CD4-positive, alpha-beta T cell treated with Interleukin-21 for 1 hour (primary cell): ENCODE measurements at regions not wholly inside any gene's neighbourhood (a gene's known extent, or its start where the extent isn't known, plus 50 kb on each side); places are given as distances from the start of the nearest gene placed in this dataset.

ENCODE experiments used
- DNase-seq: peaks from one replicate; pipeline ENCODE4 v3.0.0-alpha.2; 2020

GRCh38 chr4:176902710-176903323, 110.1 kb upstream of the VEGFC start:
- DNase-seq, result no peak

DNA sequence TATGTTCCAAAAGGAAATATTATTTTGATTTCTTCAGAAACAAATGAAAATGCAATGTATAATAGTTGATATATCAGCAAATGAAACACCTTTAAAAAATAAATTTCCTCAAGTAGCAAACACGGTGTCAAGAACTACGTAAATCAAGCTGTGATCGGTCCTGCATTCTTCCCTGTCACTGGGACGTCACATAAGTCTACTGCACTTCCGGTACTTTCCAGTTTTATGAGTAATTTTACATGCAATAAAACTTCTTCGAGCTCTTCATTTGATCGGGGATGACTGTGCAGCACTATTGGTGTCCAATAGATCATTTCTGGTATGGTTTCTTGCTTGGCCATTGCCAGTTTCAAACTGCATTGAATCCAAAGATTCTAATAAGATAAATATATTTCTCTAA, 114.0 kb upstream of the VEGFC start:
- no peak for DNase-seq

GRCh38 chr4:176910646-176911045, 117.9 kb upstream of the VEGFC start:
- DNase-seq, result no peak

- DNase-seq, result no peak
These were observed 126.9 kb upstream of the VEGFC start for GRCh38 chr4:176919631-176920030.

GRCh38 chr4:176920694-176921093, 128.0 kb upstream of the VEGFC start:
- no peak for DNase-seq

- DNase-seq, result no peak
These were observed 128.5 kb upstream of the VEGFC start for GRCh38 chr4:176921256-176921655.

DNA sequence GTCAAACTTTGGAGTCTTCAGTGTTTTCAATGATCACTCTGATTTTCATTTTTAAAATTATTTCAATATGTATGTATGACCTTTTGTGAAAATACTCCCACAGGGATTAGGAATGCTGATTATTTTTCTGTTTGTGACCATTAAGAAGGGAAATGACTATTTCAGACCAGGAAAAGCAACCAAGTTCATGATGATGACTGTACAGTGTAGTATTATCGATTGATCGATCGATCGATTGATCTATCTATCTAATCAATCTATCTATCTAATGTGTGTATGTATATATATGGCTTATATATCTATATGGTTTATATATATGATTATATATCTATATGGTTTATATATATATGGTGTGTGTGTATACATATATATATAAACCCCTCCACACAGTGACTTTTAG, 131.5 kb upstream of the VEGFC start:
- DNase-seq, result no peak

DNA sequence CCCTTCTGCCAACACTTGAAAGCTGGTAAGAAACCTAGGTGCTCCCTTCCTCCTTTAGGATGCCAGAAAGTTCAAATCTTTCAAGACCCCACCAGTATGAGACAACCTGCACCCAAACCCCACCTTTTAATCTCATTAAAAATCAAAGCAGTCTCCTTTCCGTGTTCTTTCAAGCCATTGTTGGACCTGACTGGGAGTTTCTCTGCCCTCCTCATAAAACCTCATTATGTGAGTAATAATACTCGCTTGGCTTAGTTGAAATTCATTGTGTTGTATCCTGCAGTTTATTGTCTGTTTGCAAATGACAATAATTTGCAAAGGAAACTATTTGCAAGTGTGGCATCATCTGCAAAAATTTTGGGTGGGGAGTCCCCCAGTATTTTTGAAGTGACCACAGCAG, 133.2 kb upstream of the VEGFC start:
- no peak for DNase-seq

DNA sequence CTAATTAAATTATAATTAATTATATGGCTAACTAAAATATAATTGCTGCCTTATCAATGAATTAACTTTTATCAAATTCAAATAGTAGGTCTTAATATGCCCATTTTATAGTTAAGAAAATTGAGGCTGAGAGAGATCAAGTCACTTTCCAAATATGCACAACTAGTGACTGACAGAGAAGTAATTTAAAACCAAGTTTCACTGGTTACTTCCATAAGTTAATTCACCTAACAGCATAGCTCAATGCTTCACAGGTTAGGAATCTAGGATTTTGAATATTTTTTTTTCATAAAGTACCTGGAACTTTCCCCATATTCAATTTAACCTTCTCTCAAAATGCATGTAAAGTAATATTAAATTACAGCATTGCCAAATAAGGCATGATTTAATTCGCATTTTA, 134.4 kb upstream of the VEGFC start:
- DNase-seq, result no peak

GRCh38 chr4:176927664-176928063, 134.9 kb upstream of the VEGFC start:
- no peak for DNase-seq

DNA sequence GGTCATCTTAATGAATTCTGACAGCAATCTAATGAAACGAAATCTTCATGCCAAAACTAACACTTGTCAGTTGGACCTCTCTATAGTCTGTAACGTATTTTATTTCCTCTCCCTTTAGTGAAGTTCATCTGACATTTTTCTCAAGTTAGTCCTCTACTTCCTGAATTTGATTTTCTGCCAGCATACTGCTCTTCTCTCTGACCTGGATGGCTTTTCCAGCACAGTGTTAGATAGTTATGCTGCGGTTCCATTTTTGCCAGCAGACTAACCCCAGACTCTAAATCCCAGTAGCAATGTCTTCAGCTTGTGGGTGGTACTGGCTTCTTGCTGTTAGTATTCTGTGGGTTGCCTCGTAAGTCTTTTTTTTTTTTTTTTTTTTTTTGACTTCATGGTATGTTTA, 146.7 kb upstream of the VEGFC start:
- DNase-seq, result no peak

- DNase-seq, result no peak
These were observed 152.6 kb upstream of the VEGFC start for GRCh38 chr4:176945334-176945733.

DNA sequence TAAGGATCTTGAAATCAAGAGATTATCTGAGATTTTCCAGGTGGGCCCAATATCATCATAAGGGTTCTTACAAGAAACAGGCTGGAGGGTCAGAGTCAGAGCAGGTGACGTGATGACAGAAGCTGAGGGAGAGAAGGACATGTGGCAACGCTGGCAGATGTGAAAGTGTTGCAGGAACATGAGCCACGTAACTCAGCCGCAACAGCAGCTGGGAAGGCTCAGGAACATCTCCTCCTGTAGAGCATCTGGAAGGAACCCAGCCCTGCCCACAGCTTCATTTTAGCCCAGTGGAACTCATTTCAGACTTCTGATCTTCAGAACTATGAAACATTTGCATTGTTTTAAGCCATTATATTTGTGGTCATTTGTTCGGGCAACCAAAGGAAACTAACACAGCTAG, 156.3 kb upstream of the VEGFC start:
- no peak for DNase-seq

GRCh38 chr4:176953021-176953420, 160.3 kb upstream of the VEGFC start:
- no peak for DNase-seq

- DNase-seq, result no peak
These were observed 164.8 kb upstream of the VEGFC start for GRCh38 chr4:176957353-176958118.

DNA sequence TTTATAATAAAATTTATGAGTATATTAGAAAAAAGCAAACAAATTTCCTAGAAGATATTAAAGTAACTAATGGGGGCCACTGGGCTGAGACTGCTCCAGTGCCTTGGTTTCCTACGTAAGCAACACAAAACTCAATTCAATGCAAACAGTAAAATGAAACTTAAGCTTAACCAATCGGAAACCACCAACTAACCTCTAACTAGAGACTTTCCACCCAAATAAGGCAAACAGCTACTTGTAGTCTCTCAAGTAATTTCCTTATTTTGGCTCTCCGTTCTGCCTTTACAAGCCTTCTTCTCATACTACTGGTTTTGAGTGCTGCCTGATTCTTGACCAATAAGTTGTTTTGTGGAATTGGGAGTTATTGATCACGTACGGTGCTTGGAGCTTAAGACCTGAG, 167.3 kb upstream of the VEGFC start:
- DNase-seq, result no peak

GRCh38 chr4:176963121-176963520, 170.4 kb upstream of the VEGFC start:
- no peak for DNase-seq

DNA sequence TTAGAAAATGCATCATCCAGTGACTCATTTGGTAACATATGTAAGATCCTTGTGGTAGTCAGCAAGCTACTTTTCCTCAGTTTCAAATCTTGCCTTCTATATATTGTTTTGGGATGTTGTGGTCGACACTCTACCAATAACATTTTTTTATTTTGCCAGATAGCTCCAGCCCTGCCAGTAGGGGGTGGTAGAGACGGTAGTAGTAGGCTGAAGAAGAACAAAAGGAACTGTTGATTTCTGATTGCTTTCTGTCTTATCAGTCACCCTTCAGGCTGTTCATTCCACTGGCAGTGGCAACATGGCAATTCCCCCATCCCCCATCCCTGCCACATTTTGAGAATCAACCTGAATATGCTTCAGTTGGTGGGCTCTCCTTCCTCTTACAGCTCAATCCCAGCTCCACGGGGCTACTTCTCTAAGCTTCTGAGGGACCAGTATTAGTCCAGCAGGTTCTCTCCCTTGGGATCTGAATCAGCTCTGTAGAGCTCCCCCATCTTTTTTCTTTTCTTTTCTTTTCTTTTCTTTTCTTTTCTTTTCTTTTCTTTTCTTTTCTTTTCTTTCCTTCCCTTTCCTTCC, 171.5 kb upstream of the VEGFC start:
- no peak for DNase-seq

DNA sequence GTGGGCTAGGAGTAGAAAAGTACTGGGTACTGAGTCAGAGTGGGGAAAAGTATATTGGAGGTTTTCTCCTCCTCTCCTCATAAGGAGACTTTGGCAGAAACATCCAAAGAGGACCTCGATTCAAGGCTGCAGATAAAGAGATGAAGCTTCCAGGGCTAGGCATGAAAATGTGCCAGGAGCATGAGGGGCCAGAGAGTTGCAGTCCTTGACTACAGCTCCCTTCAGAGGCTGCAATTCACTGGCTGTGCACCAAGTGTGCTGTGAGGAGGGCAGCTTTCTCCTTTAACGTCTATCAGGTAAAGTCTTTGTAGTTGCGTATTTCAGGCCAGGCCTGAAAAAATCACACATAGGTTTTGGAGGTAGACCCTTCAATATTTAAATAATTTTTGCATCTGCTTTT, 174.9 kb upstream of the VEGFC start:
- DNase-seq, result no peak

DNA sequence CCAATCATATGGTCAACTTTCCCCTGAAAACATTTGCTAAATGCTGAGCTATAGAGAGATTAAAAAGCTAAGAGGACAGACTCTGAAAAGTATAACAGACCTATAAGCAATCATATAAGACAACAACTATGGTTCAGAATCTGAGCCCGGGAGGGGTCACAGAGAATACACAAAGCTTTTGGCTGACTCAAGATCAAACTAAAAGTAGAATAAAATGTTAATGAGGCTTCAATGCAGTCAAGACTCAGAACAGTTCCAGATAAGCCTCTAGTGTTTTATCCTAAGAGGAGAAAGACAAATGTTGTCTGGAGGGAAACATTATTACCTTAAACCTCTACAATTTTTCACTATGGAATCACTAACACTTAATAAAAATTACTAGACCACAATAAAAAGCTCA, 175.4 kb upstream of the VEGFC start:
- no peak for DNase-seq

GRCh38 chr4:176969011-176969410, 176.3 kb upstream of the VEGFC start:
- no peak for DNase-seq

DNA sequence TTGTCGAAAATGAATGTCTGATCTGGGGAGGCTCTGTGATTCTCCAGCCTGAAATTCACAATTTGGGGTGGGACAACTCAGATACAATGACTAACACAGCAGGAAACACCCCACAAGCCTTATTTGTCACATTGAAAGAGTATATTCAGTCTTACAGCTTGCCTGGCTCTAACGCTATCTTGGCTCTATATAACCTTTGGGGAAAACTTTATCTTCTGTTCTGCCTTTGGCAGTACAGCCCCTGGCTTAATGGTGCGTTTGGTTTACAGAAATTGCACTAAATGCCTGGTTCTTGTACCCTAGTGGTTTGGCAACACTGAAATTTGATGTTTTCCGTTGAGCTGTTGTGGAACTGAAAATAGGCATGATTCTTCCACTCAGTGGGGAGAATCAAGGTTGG, 178.1 kb upstream of the VEGFC start:
- no peak for DNase-seq

DNA sequence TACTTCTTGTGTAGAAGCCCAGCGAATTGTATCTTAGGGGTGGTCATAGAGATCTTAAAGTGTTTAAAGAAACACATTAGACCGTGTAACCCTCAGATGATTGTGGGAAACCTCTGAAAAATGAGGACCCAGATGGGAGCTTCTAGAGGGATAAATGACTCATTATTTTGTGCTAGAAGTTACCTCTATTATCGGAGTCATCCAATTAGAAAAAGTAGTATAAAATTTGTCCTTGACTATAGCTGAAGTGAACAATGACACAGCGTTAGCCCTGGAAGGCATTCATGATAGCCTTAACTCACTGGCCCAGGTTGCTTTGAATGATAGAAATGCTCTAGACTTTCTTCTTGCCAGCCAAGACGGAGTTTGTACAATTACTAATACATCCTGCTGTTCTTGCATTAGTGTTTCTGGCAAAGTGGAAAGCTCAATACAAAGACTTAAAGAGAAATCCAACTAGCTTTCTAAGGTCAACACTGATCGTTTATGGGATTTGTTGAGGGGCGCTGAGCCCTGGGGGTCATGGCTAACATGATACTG, 178.9 kb upstream of the VEGFC start:
- no peak for DNase-seq

- DNase-seq, result no peak
These were observed 186.7 kb upstream of the VEGFC start for GRCh38 chr4:176979416-176979815.
